Stromal cell of bone marrow (primary cell): ENCODE measurements at regions not wholly inside any gene's neighbourhood (a gene's known extent, or its start where the extent isn't known, plus 50 kb on each side); places are given as distances from the start of the nearest gene placed in this dataset.
"Not testable (repeated sequence)": the region's sequence is repeated elsewhere in the genome, so short reads cannot be mapped to it uniquely, and the experiment has no call there.

Experiments used
- DNase-seq: peaks from one replicate; pipeline ENCODE4 v3.0.0-alpha.2; 2012; ENCODE audit warnings: low read depth

GRCh38 chr6:81624453-81624852, 128.0 kb downstream of the TENT5A start:
- DNase-seq: no peak

GRCh38 chr6:81623106-81623759, 129.2 kb downstream of the TENT5A start:
- DNase-seq: no peak

- DNase-seq: no peak
These were observed 130.6 kb downstream of the TENT5A start for GRCh38 chr6:81621816-81622395.

GRCh38 chr6:81614292-81614691, 138.2 kb downstream of the TENT5A start:
- DNase-seq: no peak

GRCh38 chr6:81613606-81614005, 138.9 kb downstream of the TENT5A start:
- DNase-seq: peak; percentile 53

- no peak for DNase-seq
These were observed 140.3 kb downstream of the TENT5A start for GRCh38 chr6:81612136-81612535.

GRCh38 chr6:81609736-81610135, 142.7 kb downstream of the TENT5A start:
- no peak for DNase-seq

- no peak for DNase-seq
These were observed 143.7 kb downstream of the TENT5A start for GRCh38 chr6:81608776-81609175.

GRCh38 chr6:81606965-81607381, 145.5 kb downstream of the TENT5A start:
- DNase-seq: peak; percentile 72

- no peak for DNase-seq
These were observed 147.0 kb downstream of the TENT5A start for GRCh38 chr6:81605526-81605925.

- no peak for DNase-seq
These were observed 150.6 kb downstream of the TENT5A start for GRCh38 chr6:81601918-81602317.

- not testable (repeated sequence) for DNase-seq
These were observed 152.0 kb downstream of the TENT5A start for GRCh38 chr6:81600488-81600887.

GRCh38 chr6:81594501-81594900, 158.0 kb downstream of the TENT5A start:
- DNase-seq: no peak

- no peak for DNase-seq
These were observed 162.2 kb downstream of the TENT5A start for GRCh38 chr6:81590314-81590691.

- no peak for DNase-seq
These were observed 162.8 kb downstream of the TENT5A start for GRCh38 chr6:81589465-81590313.

GRCh38 chr6:81585686-81586085, 166.8 kb downstream of the TENT5A start:
- DNase-seq: not testable (repeated sequence)

- DNase-seq: not testable (repeated sequence)
These were observed 168.3 kb downstream of the TENT5A start for GRCh38 chr6:81584156-81584555.

- DNase-seq: no peak
These were observed 177.0 kb downstream of the TENT5A start for GRCh38 chr6:81575442-81575841.

GRCh38 chr6:81572020-81572419, 180.5 kb downstream of the TENT5A start:
- DNase-seq: no peak

- DNase-seq: no peak
These were observed 181.8 kb downstream of the TENT5A start for GRCh38 chr6:81570681-81571080.

- no peak for DNase-seq
These were observed 183.5 kb downstream of the TENT5A start for GRCh38 chr6:81568973-81569372.

GRCh38 chr6:81565071-81565470, 187.4 kb downstream of the TENT5A start:
- no peak for DNase-seq

GRCh38 chr6:81564470-81565068, 187.9 kb downstream of the TENT5A start:
- no peak for DNase-seq
